Cardiac muscle cell (in vitro differentiated cells and primary cell): ENCODE measurements at regions not wholly inside any gene's neighbourhood (a gene's known extent, or its start where the extent isn't known, plus 50 kb on each side); places are given as distances from the start of the nearest gene placed in this dataset.

ENCODE experiments used
- DNase-seq, 2 donors: peaks; one replicate each; pipeline versions ENCODE4 v3.0.0 to v3.0.0-alpha.2; 2010 to 2017; ENCODE audit warnings: low read depth in 1 of 2, low spot score in 1 of 2
- H3K27ac ChIP-seq: fragments of 200-600 bp; sonication (generic); 2 replicates; pipeline ENCODE4 v1.5.1; 2016
- H3K27me3 ChIP-seq: fragments of 200-600 bp; sonication (generic); 2 replicates; pipeline ENCODE4 v1.6.0; 2016; ENCODE audit warnings: control low read depth
- H3K36me3 ChIP-seq: fragments of 200-600 bp; sonication (generic); 2 replicates; pipeline ENCODE4 v1.5.1; 2016; ENCODE audit warnings: control low read depth
- H3K4me1 ChIP-seq: fragments of 200-600 bp; sonication (generic); 2 replicates; pipeline ENCODE4 v1.8.1; 2017; ENCODE audit warnings: low read depth, mild to moderate bottlenecking, mixed run types
- H3K4me3 ChIP-seq: fragments of 200-600 bp; sonication (generic); 2 replicates; pipeline ENCODE4 v1.5.1; 2016; ENCODE audit warnings: mild to moderate bottlenecking
- H3K9me3 ChIP-seq: fragments of 200-600 bp; sonication (generic); 2 replicates; pipeline ENCODE4 v1.5.1; 2017; ENCODE audit warnings: low read depth, mild to moderate bottlenecking, control low read depth
- TF ChIP-seq, protein P1 (sequence below): IDR thresholded peaks from 2 replicates; pipeline ENCODE4 v1.5.1; 2012; ENCODE audit warnings: low read depth, mild to moderate bottlenecking, low read length

DNA sequence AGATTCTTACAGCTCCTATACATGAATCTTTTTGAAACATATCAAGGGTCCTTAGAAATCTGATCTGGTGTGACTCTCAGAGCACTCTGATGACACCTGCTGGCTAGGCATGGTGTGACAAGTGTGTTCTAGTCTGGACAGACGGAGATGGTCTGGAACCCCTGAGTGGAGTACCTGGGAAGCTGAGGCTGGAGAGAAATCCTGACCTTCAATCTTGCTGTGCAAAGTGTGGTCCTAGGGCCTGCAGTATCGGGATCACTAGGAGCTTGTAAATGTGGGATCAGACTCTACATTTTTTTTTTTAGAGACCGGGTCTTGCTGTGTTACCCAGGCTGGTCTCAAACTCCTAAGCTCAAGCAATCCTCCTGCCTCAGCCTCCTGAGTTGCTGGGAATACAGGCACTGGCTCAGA is 78.6 kb upstream of the SOD1 start:
- Histone ChIP-seq H3K27me3 (peaks cover 3% of the 10 kb centered on the region), H3K27ac (no peak overlapping the region), H3K4me1 (no peaks in the 10 kb centered on the region), H3K36me3 (no peaks in the 10 kb centered on the region), H3K4me3 (no peak overlapping the region), H3K9me3 (no peaks in the 10 kb centered on the region)
- DNase-seq, result peak; percentile 78 to 79
- TF ChIP-seq, protein P1, sequence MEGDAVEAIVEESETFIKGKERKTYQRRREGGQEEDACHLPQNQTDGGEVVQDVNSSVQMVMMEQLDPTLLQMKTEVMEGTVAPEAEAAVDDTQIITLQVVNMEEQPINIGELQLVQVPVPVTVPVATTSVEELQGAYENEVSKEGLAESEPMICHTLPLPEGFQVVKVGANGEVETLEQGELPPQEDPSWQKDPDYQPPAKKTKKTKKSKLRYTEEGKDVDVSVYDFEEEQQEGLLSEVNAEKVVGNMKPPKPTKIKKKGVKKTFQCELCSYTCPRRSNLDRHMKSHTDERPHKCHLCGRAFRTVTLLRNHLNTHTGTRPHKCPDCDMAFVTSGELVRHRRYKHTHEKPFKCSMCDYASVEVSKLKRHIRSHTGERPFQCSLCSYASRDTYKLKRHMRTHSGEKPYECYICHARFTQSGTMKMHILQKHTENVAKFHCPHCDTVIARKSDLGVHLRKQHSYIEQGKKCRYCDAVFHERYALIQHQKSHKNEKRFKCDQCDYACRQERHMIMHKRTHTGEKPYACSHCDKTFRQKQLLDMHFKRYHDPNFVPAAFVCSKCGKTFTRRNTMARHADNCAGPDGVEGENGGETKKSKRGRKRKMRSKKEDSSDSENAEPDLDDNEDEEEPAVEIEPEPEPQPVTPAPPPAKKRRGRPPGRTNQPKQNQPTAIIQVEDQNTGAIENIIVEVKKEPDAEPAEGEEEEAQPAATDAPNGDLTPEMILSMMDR, result peak; percentile 87

DNA sequence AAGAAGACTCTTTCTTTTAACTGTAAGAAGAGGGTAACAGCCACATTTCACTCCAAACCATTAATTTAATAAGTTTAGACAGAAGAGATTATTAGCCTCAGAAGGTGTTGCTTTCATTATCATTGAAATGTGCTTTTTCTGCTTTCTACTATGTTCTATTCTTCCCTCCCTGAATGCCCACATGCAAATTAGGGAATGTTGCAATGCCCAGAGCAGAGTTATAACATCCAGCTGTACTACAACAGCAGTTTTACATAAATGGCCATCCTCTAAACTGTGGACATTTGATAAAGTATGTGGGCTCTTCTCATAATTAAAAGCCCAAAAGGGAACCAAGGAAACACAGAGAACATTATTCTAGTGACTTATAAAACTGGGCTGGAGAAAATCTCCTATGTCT is 82.2 kb upstream of the SOD1 start:
- Histone ChIP-seq H3K4me3 (no peak overlapping the region), H3K27me3 (peaks cover 3% of the 10 kb centered on the region), H3K4me1 (no peaks in the 10 kb centered on the region), H3K27ac (no peak overlapping the region), H3K36me3 (no peaks in the 10 kb centered on the region), H3K9me3 (no peaks in the 10 kb centered on the region)
- TF ChIP-seq, protein P1, result no peak
- DNase-seq, result peak in 1 of 2 donors; percentile 47

DNA sequence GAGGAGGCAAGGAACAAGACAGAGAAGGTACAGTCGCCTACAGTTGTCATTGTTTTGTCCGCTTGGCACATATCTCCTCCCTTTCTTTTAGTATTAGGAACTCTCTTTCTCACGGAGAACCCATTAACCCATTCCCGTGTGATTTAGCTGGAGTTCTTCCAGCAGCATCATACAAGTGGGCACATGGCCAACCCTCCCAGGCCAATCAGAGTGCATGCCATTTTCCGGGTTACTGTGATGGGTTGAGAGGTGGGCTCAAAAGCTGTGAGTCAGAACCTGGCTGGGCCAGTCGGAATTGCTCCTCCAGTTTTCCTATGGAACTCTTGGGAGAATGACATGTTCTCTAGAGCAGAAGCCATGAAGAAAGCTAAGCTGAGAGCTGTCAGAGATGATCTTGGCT is 83.1 kb upstream of the SOD1 start:
- Histone ChIP-seq H3K4me1 (no peaks in the 10 kb centered on the region), H3K36me3 (no peaks in the 10 kb centered on the region), H3K9me3 (no peaks in the 10 kb centered on the region), H3K27me3 (peaks cover 2% of the 10 kb centered on the region), H3K4me3 (no peak overlapping the region), H3K27ac (no peak overlapping the region)
- peak in 1 of 2 donors; percentile 62 for DNase-seq
- TF ChIP-seq, protein P1, result no peak

DNA sequence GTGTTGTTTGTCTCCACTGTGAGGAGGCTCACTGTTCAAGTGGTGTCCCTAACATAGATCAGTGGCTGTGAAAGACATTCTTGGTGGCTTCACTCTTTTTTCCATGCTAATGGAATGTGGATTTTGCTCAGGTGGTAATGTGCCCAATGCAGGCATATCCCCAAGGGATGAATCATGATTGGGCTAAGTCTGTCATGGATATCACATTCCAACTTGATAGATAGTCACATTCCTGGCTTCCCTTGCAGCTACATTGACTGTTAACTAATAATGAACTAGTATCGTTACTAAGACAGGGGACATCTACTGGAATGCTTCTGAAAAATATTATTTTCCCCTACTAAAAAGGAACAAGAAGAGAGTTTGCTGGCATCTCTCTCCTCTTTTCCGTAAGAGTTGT is 86.3 kb upstream of the SOD1 start:
- Histone ChIP-seq H3K4me3 (no peak overlapping the region), H3K4me1 (no peaks in the 10 kb centered on the region), H3K36me3 (no peaks in the 10 kb centered on the region), H3K27ac (no peak overlapping the region), H3K27me3 (no peaks in the 10 kb centered on the region), H3K9me3 (no peaks in the 10 kb centered on the region)
- TF ChIP-seq, protein P1, result no peak
- no peak for DNase-seq

DNA sequence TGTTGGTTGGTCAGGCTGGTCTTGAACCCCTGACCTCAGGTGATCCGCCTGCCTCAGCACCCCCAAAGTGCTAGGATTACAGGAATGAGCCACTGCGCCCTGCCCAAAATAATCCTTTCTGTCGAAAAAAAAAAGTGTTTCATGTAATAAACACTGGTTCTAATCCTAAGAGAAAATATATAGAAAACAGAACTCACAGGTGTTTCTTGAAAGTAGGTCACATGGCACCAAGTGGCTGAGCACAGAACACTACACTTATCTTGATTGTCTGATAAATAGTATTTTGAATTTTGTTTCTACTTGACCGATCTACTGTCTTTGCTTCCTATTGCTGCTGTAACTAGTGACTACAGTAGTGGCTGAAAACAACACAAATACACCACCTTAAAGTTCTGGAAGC is 87.6 kb upstream of the SOD1 start:
- Histone ChIP-seq H3K27me3 (no peaks in the 10 kb centered on the region), H3K9me3 (no peaks in the 10 kb centered on the region), H3K36me3 (no peaks in the 10 kb centered on the region), H3K27ac (no peak overlapping the region), H3K4me3 (no peak overlapping the region), H3K4me1 (no peaks in the 10 kb centered on the region)
- TF ChIP-seq, protein P1, result no peak
- no peak for DNase-seq
